ENCODE measurements at regions not wholly inside any gene's neighbourhood (a gene's known extent, or its start where the extent isn't known, plus 50 kb on each side); places are given as distances from the start of the nearest gene placed in this dataset.

DNA sequence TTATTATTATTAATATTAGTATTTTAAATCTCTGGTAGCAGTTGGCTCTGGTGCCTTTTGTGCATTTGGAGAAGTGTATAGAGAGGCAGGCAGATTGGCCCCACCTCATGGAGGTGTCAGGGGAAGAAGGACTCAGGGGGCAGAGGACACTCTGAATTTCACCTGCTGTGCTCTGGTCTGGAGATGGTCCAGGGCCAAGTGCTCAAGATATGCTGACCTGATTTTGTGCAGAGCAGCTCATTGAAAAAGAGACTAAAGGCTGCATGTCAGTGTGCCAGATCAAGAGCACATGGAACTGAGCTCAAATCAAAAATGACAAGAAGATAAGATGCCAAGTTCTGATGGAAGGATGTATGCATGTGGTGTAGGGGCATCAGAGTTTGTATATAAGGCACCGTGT, 323.6 kb upstream of the TNP1 start:
- no peak for DNase-seq

GRCh38 chr2:217182926-217183325, 323.1 kb upstream of the TNP1 start:
- DNase-seq: no peak

DNA sequence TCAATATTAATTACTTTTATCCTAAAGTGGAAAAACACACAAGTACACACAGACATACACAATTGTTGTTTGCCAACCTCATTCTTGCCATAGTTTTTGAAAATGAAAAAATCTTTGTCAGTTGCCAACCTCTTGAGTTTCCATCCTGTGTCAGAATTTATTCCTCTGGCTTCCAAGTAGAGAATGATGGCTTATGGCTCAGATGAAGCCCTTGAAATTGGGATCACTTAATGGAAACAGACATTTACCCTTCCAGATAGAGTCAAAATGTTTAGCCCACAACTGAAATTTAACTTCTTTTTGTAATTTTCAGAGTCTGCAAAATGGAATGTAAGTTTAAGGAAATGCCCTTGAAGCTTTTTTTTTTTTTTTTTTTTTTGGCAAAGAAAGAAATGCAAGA, 321.6 kb upstream of the TNP1 start:
- no peak for DNase-seq

DNA sequence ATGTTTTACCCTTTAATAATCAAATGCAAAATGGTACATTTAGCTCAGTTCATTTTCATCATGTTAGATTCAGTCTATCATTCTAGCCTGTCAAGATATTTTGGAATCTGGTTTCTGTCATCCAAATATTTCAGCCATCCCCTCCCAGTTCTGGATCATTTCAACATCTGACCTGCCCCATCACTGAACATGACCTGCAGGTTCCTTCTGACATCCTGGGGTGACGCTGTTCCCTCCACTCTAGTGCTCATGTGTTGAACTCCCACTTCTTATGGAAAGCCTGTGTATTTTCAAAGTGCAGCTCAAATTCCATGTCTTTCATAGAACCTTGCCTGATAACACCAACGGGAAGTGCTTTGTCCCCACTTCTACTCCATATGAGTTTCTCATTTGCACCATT, 320.0 kb upstream of the TNP1 start:
- no peak for DNase-seq

GRCh38 chr2:217178341-217178740, 318.5 kb upstream of the TNP1 start:
- no peak for DNase-seq

DNA sequence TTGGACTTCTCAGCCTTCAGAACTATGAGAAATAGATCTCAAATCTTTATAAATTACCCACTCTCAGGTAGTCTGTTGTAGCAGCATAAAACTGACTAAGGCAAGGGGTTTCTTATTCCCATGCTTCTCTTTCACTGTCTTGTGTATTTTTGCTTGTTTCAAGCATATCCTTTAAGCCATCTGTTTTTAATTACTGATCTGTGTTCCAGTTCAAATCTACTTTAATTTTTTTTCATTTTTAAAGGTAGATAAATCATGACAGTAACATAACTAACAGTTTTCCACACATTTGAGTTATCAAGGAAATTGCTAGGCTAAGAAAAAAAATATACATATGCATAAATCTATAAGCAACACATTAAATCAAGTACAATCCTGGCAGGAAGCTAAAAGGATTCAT, 317.9 kb upstream of the TNP1 start:
- no peak for DNase-seq

- DNase-seq: no peak
Observed at GRCh38 chr2:217171874-217172273, 312.0 kb upstream of the TNP1 start.

- DNase-seq: no peak
Observed at GRCh38 chr2:217168496-217168895, 308.6 kb upstream of the TNP1 start.

DNA sequence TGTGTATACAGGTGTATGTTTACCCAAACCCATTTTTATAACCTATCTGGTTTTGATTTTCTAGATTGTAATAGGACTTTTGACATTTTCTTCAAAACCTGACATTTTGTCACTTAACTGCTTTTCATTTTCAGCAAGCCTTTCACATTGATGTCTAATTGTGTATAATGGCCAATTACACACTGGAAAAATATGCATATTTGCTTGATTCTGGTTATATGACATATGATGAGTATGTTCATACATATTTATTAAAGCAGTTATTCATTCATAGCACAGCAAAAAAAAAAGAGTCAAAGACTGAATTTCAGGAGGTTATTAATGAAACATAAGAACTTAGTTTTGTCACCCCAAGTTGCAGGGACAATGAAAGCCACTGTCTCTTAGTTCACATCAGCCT, 307.7 kb upstream of the TNP1 start:
- DNase-seq: no peak

GRCh38 chr2:217166241-217166850, 306.5 kb upstream of the TNP1 start:
- no peak for DNase-seq

GRCh38 chr2:217165547-217165946, 305.7 kb upstream of the TNP1 start:
- DNase-seq: no peak

GRCh38 chr2:217163987-217164386, 304.1 kb upstream of the TNP1 start:
- DNase-seq: no peak

DNA sequence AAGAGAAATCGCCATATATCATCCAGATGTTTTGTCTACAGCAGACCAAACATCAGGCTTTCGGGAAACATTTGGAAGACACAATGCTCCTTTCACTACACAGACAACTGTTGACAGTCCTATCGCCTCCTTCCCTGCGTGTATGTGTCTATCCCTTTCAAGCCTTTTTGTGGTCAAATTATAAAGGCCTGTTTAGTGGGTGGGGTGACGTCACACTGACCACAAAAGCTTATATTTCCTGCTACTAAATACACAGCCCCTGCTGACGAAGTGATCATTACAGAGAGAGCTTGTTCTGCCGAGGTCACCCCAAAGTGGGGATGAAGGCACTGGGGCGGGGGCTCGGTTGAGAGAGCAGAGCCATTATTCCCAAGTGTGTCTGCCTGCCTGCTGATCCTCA, 302.7 kb upstream of the TNP1 start:
- no peak for DNase-seq

DNA sequence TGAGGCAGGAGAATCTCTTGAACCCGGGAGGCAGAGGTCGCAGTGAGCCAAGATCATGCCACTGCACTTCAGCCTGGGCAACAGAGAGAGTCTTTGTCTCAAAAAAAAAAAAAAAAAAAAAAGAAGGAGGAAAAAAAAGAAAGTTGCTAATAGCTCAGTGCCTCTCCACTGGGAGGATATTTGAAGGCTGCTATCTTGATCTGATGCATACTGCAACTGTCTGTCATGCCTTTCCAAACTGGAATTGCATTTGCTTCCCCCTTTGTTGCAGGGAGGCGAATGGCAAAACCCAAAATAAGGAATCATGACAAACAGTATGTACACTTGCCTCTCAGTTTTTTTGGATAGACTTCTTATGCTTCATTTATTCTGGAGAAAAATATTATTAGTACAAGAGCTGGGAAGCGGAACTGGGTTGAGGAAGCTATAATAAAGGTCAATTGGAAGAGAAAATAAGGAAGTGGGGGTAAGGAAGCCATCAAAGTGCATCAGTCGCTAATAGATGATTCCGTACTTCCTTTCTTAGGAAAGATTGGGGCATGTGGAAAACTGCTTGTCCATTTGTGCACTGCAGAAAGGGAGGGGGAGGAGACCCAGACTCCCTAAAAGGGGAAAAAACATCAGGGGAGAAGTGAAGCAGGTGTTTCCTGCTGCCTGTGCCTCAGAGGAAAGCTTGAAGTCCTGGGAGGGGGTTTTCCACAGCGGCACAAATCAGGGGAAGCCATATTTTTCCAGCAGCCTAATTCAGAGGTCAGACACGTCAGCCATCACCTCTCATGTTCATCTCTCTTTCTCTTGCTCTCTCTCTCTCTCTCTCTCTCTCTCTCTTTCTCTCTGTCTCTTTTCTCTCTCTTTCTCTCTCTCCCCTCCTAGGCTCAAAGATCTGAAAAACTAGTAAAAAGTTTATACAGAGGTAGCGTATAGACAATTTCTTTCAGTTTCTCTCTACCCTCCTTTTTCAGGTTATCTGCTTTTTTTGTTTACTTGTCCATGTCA, 301.4 kb upstream of the TNP1 start:
- no peak for DNase-seq

DNA sequence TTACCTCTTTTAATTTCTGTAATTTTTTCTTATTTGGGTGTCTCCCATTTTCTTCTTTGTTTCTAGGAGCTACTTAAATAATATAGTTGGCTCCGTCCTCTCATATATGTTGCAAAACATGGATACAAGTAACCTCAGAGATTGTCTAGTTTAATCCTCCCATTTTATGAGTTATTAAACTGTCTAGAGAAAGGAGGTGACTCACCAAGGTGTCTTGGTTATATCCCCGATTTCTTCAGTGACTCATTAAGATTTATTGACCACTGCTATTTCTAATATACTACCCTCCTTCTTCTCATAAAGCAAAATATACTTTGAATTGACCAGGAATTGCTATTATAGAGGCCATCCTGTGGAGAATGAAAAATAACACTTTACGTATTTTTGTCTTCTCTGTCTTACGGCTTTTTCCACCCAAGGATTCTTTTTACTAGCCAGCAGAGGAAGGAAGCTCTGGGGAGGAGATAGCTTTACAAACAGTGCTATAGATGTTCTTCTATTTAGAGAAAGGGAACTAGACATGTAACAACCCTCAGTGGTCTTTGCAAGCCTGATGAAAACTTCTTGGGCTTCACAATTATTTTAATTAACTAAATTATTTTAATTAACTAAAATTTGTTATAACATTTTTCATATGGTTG, 300.4 kb upstream of the TNP1 start:
- no peak for DNase-seq

- DNase-seq: no peak
Observed at GRCh38 chr2:217158928-217159327, 299.1 kb upstream of the TNP1 start.

- DNase-seq: no peak
Observed at GRCh38 chr2:217157581-217157980, 297.7 kb upstream of the TNP1 start.

DNA sequence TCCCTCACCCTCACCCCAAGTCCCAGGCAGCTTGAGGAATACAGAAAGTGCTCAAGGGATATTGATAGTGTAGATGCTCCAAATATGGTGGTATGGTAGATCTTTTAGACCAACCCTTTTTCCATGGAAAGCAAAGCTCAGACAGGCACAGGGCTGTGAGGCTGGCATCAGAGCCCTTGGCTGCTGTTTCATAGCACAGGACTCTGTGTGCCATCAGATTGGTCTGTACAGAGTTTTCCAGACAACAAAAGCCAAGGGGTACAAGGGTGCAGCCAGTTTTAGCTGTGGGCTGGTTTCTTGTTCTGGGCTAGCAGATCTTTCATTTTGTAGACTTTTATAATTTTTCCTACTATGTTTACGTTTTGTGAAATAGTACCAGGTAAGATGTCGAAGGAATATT, 296.9 kb upstream of the TNP1 start:
- no peak for DNase-seq

- no peak for DNase-seq
Observed at GRCh38 chr2:217154923-217155322, 295.1 kb upstream of the TNP1 start.

DNA sequence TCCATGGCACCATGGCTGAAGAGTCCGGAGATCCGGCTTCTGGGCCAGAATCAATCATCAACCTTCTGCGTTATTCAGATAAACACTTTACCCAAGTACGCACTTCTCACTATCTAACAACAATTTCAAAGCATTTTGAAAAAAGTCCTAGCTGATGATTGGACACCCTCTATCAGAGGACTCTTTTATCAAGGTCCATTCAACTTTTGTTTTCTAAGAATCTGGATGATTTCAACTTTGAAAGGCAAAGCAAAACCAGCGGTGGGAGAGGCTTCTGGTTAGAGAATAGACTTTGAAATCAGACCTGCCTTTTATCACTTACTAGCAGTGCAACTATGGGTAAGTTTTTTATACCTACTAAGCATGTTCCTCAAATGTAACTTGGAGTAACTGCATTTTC, 293.6 kb upstream of the TNP1 start:
- DNase-seq: no peak

DNA sequence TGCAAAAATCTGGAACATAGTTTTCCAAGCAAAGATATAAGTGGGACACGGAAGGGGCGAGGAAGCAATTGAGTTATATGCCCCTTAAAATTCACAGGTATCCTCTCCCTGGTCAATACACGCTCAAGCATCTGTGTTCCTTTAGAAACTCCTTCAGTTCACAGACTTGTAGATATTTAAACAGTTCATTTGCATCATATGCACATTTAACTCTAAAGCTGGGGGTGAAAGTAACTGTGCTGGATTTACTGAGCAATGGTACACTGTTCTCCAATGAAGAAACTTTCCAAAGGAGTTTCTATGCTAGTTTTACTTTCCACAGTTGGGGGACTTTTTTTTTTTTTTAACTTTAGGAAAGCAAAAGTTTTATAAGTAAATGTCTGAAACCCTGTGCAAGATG, 293.0 kb upstream of the TNP1 start:
- DNase-seq: no peak

DNA sequence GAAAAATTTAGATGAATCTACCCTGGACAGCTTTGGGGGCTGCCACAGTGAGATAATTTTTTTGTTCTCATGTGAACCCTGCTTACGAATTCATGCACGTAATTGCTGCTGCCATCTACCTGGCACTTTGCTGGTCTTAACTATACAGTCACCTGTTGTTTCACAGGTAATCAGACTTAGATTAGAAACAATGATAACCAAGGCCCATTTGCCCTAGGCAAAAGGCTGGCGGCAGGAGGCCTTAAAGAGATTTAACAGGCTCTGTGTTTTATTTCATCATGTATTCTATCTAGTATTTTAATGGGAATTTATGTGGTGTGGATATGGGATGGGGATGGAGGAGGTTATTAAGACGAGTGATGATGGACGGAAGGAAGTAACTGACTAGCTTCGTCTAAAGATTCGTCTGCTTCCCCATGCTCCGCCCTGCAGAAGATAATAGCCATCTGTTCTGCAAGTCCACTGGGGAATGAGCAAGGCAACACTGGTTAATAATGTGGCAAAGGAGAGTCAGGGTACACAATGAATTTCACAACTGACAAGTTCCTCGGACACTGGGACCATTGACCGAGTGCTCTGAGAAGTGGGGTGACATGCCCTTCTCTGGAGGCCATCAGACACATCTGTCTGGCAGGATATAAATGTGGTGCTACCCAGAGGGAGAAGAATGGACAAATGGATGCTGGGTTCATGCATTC, 291.8 kb upstream of the TNP1 start:
- no peak for DNase-seq

DNA sequence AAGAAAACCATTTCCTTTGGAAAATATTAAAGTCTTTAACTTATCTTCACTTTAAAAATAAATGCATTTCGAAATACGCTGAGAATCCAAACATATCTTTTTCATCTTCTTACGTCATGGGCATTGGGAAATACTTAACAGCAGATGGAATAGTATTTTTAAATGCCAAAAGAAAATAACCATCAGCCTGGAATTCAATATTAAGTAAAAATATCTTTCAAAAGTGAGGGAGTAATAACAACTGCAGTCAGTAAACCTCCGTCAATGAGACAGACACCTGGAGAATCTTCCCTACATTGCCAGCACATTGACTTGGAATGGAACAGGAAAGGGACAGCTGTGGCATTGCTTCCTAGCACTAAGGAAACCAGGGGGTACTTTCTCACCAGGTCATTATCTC, 290.4 kb upstream of the TNP1 start:
- DNase-seq: no peak
